ENCODE measurements at regions not wholly inside any gene's neighbourhood (a gene's known extent, or its start where the extent isn't known, plus 50 kb on each side); places are given as distances from the start of the nearest gene placed in this dataset.

GRCh38 chr22:26887456-26887855, 230.1 kb downstream of the MIAT start:
- no peaks in the 10 kb centered on the region for H3K36me3 ChIP-seq
- peaks cover 20% of the 10 kb centered on the region for H3K4me1 ChIP-seq (ENCODE audit: low read depth)
- no peaks in the 10 kb centered on the region for H3K27me3 ChIP-seq
- H3K9me3 ChIP-seq (ENCODE audit: low read depth) = no peaks in the 10 kb centered on the region
- no peak overlapping the region for H3K4me3 ChIP-seq
- DNase-seq (ENCODE audit: low read depth in 1 of 2, low spot score in 1 of 2) = peak; percentile 78 to 84
- H3K27ac ChIP-seq = peak overlapping the region; percentile 95
- no peak for TF ChIP-seq CTCF (IDR thresholded peaks at IDR 0.05; ENCODE audit: low read depth, low read length)

DNA sequence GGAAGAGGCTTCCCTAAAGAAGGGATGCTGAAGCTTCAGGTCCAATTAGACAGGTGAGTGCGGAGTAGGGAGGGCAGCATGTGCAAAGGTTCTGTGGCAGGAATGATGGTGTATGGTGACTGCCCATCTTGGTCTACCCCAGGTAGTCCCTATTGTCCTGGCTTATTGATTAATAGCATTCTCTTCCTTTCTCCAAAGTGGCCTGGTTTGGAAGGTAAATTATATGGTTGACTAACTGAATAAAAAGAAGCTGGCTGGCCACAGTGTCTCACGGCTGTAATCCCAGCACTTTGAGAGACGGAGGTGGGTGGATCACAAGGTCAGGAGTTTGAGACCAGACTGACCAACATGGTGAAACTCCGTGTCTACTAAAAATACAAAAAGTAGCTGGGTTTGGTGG, 230.5 kb downstream of the MIAT start:
- peak overlapping the region; percentile 95 for H3K27ac ChIP-seq
- H3K27me3 ChIP-seq = no peaks in the 10 kb centered on the region
- H3K9me3 ChIP-seq (ENCODE audit: low read depth) = no peaks in the 10 kb centered on the region
- no peak for TF ChIP-seq CTCF (IDR thresholded peaks at IDR 0.05; ENCODE audit: low read depth, low read length)
- H3K4me1 ChIP-seq (ENCODE audit: low read depth) = peaks cover 21% of the 10 kb centered on the region
- H3K36me3 ChIP-seq = no peaks in the 10 kb centered on the region
- H3K4me3 ChIP-seq = no peak overlapping the region
- no peak for DNase-seq (ENCODE audit: low read depth in 1 of 2, low spot score in 1 of 2)

DNA sequence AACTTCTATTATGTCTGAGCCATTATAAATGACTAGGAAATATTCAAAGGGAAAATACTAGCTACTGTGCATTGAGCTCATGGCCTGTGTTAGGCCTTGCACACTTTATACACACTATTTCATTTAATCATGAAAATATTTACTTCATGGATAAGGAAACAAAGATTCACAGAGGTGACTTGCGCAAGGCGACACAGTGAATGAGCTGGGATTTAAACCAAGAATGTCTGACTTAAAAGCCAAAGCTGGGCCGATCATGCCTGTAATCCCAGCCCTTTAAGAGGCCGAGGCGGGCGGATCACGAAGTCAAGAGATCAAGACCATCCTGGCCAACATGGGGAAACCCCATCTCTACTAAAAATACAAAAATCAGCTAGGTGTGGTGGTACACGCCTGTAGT, 231.5 kb downstream of the MIAT start:
- Histone ChIP-seq H3K27ac (no peak overlapping the region), H3K4me1 (ENCODE audit: low read depth) (peaks cover 28% of the 10 kb centered on the region), H3K4me3 (no peak overlapping the region), H3K9me3 (ENCODE audit: low read depth) (no peaks in the 10 kb centered on the region), H3K36me3 (no peaks in the 10 kb centered on the region), H3K27me3 (no peaks in the 10 kb centered on the region)
- DNase-seq (ENCODE audit: low read depth in 1 of 2, low spot score in 1 of 2) = no peak
- TF ChIP-seq CTCF (IDR thresholded peaks at IDR 0.05; ENCODE audit: low read depth, low read length) = no peak

- no peaks in the 10 kb centered on the region for H3K27me3 ChIP-seq
- no peaks in the 10 kb centered on the region for H3K9me3 ChIP-seq (ENCODE audit: low read depth)
- no peaks in the 10 kb centered on the region for H3K36me3 ChIP-seq
- H3K4me3 ChIP-seq = no peak overlapping the region
- TF ChIP-seq CTCF (IDR thresholded peaks at IDR 0.05; ENCODE audit: low read depth, low read length) = no peak
- no peak for DNase-seq (ENCODE audit: low read depth in 1 of 2, low spot score in 1 of 2)
- no peak overlapping the region for H3K27ac ChIP-seq
- H3K4me1 ChIP-seq (ENCODE audit: low read depth) = peaks cover 28% of the 10 kb centered on the region
Measured at GRCh38 chr22:26889802-26890201, 232.4 kb downstream of the MIAT start.

DNA sequence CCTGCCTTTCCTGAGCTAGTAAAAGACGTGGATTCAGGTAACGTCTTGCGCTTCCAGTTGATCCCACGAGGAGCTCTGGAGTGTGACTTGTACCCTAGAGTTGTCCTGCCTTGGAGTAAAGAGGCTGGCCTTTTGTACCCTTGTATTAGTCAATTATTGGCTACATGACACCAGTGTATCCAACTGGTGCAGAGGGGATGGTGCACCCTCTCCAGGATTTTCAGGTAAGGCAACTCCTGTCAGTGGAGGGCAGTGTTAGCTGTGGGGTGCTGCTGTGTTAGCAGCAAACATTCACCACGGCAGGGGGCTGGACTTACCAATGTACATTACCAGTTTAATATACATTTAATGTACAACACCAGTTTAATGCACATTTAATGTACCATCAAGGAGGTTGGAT, 233.5 kb downstream of the MIAT start:
- no peak for TF ChIP-seq CTCF (IDR thresholded peaks at IDR 0.05; ENCODE audit: low read depth, low read length)
- Histone ChIP-seq H3K27me3 (no peaks in the 10 kb centered on the region), H3K27ac (no peak overlapping the region), H3K4me1 (ENCODE audit: low read depth) (peaks cover 26% of the 10 kb centered on the region), H3K4me3 (no peak overlapping the region), H3K36me3 (no peaks in the 10 kb centered on the region), H3K9me3 (ENCODE audit: low read depth) (no peaks in the 10 kb centered on the region)
- DNase-seq (ENCODE audit: low read depth in 1 of 2, low spot score in 1 of 2) = peak in 1 of 2 donors; percentile 23

DNA sequence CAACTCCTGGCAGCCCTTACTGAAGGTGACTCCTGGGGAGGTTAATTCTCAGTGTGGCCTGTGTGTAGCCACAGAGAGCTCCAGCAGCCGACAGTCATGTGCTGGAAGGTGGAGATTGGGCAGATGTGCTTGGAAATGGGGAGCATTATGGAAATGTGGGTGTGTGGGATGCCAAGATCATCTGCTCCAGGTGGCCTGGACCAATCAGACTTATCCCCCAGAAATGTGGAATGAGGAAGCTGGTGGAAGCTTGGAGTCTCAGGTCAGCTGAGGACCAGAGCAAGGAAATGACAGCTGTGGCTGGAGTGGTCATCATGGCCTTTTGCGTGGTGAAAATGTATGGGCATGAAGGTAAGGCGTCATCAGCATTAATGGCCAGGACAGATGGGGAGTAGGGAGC, 234.0 kb downstream of the MIAT start:
- no peak for DNase-seq (ENCODE audit: low read depth in 1 of 2, low spot score in 1 of 2)
- Histone ChIP-seq H3K27me3 (no peaks in the 10 kb centered on the region), H3K4me3 (no peak overlapping the region), H3K36me3 (no peaks in the 10 kb centered on the region), H3K4me1 (ENCODE audit: low read depth) (peaks cover 21% of the 10 kb centered on the region), H3K9me3 (ENCODE audit: low read depth) (no peaks in the 10 kb centered on the region), H3K27ac (no peak overlapping the region)
- TF ChIP-seq CTCF (IDR thresholded peaks at IDR 0.05; ENCODE audit: low read depth, low read length) = no peak

Measured in cardiac muscle cell (in vitro differentiated cells and primary cell).